ENCODE measurements at regions not wholly inside any gene's neighbourhood (a gene's known extent, or its start where the extent isn't known, plus 50 kb on each side); places are given as distances from the start of the nearest gene placed in this dataset.

- TF ChIP-seq CTCF (IDR thresholded peaks at IDR 0.05) (no peak), POLR2A (IDR thresholded peaks at IDR 0.05) (no peak)
Observed at GRCh38 chr2:121137571-121137970, 147.4 kb downstream of the TFCP2L1 start.

Data from ovary (tissue), 3 donors.